Keratinocyte (primary cell): ENCODE measurements at regions not wholly inside any gene's neighbourhood (a gene's known extent, or its start where the extent isn't known, plus 50 kb on each side); places are given as distances from the start of the nearest gene placed in this dataset.
"Not testable (repeated sequence)": the region's sequence is repeated elsewhere in the genome, so short reads cannot be mapped to it uniquely, and the experiment has no call there.

Experiments used
- CTCF ChIP-seq, 3 experiments: IDR thresholded peaks in 1 of 3; conservative IDR thresholded peaks in 1 of 3; optimal IDR thresholded peaks in 1 of 3; 2 replicates in 2 of 3; 3 replicates in 1 of 3; pipeline versions ENCODE3 to v1.5.1; 2011; ENCODE audit warnings: low read length in 3 of 3, mild to moderate bottlenecking in 3 of 3, moderate library complexity in 2 of 3, control low read depth in 1 of 3, inconsistent platforms in 1 of 3; ENCODE audit not compliant: insufficient read depth in 2 of 3; ENCODE audit errors: extremely low read depth in 1 of 3
- EZH2 ChIP-seq: IDR thresholded peaks from one replicate; pipeline ENCODE4 v1.6.1; 2012; ENCODE audit warnings: inconsistent platforms, mild to moderate bottlenecking, low read length, moderate library complexity

GRCh38 chr12:75643119-75643518 is 131.7 kb upstream of the KRR1 start:
- not testable (repeated sequence) for TF ChIP-seq CTCF (optimal IDR thresholded peaks at IDR 0.05 in 1 of 3, IDR thresholded peaks at IDR 0.05 in 1 of 3, conservative IDR thresholded peaks at IDR 0.05 in 1 of 3; ENCODE audit: extremely low read depth in 1 of 3, insufficient read depth in 2 of 3, low read length in 3 of 3); EZH2
